Common myeloid progenitor, CD34-positive (primary cell): ENCODE measurements at regions not wholly inside any gene's neighbourhood (a gene's known extent, or its start where the extent isn't known, plus 50 kb on each side); places are given as distances from the start of the nearest gene placed in this dataset.
"Not testable (repeated sequence)": the region's sequence is repeated elsewhere in the genome, so short reads cannot be mapped to it uniquely, and the experiment has no call there.

ENCODE experiments used
- CTCF ChIA-PET: fragments of 350-600 bp; sonication (Branson Sonifier 250); formaldehyde crosslinking; loops from one replicate; lab custom pipeline; 2021; ENCODE audit warnings: antibody characterized with exemption; lab: Charles Lee
- POLR2A ChIA-PET: fragments of 350-600 bp; sonication (Branson Sonifier 250); formaldehyde crosslinking; loops from one replicate; lab custom pipeline; 2021; ENCODE audit warnings: antibody characterized with exemption; lab: Charles Lee
- DNase-seq, 3 donors: peaks; one replicate each; pipeline versions ENCODE4 v3.0.0 to v3.0.0-alpha.2; 2013
- H3K27ac ChIP-seq, 2 experiments: 1 replicate in 1 of 2; 2 replicates in 1 of 2; pipeline ENCODE4 v1.7.0; 2013; ENCODE audit warnings: inconsistent platforms in 2 of 2, low read length in 2 of 2, mild to moderate bottlenecking in 2 of 2, low read depth in 1 of 2, moderate library complexity in 1 of 2; ENCODE audit not compliant: severe bottlenecking in 2 of 2, insufficient read depth in 1 of 2, poor library complexity in 1 of 2
- H3K27me3 ChIP-seq, 5 experiments: replicated peaks in 2 of 5; 1 replicate in 3 of 5; 2 replicates in 2 of 5; pipeline versions ENCODE4 v1.6.1 to v1.7.0; 2013; ENCODE audit warnings: low read length in 4 of 5, mild to moderate bottlenecking in 2 of 5, moderate library complexity in 2 of 5, inconsistent platforms in 1 of 5; ENCODE audit not compliant: insufficient read depth in 5 of 5, control insufficient read depth in 4 of 5
- H3K36me3 ChIP-seq, 4 experiments: 1 replicate in 2 of 4; 2 replicates in 2 of 4; pipeline versions ENCODE4 v1.6.1 to v1.7.0; 2013; ENCODE audit warnings: low read length in 3 of 4, control low read depth in 1 of 4, mild to moderate bottlenecking in 1 of 4; ENCODE audit not compliant: control insufficient read depth in 4 of 4, insufficient read depth in 4 of 4
- H3K4me1 ChIP-seq, 4 experiments: 1 replicate in 3 of 4; 2 replicates in 1 of 4; pipeline versions ENCODE4 v1.6.1 to v1.7.1; 2013; ENCODE audit warnings: low read length in 3 of 4, mild to moderate bottlenecking in 3 of 4, control low read depth in 1 of 4, inconsistent platforms in 1 of 4, moderate library complexity in 1 of 4; ENCODE audit not compliant: control insufficient read depth in 4 of 4, insufficient read depth in 4 of 4; ENCODE audit errors: control extremely low read depth in 1 of 4
- H3K4me3 ChIP-seq, 7 experiments: 1 replicate in 4 of 7; 2 replicates in 3 of 7; pipeline versions ENCODE4 v1.5.1 to v1.7.0; 2013; ENCODE audit warnings: mild to moderate bottlenecking in 7 of 7, low read length in 6 of 7, moderate library complexity in 6 of 7, inconsistent platforms in 2 of 7, low read depth in 2 of 7, control low read depth in 1 of 7; ENCODE audit not compliant: insufficient read depth in 4 of 7, control insufficient read depth in 1 of 7; ENCODE audit errors: extremely low read depth in 1 of 7
- H3K9me3 ChIP-seq, 5 experiments: 1 replicate in 4 of 5; 2 replicates in 1 of 5; pipeline versions ENCODE4 v1.6.1 to v1.7.1; 2013; ENCODE audit warnings: low read length in 4 of 5, mild to moderate bottlenecking in 2 of 5, inconsistent platforms in 1 of 5, low read depth in 1 of 5, moderate library complexity in 1 of 5; ENCODE audit not compliant: control insufficient read depth in 4 of 5, insufficient read depth in 2 of 5; ENCODE audit errors: control extremely low read depth in 1 of 5
- WGBS: methylation state at CpG from one replicate; pipeline ENCODE4 v1.1.5; 2013; ENCODE audit not compliant: insufficient coverage; 5-methylcytosine and 5-hydroxymethylcytosine counted together

DNA sequence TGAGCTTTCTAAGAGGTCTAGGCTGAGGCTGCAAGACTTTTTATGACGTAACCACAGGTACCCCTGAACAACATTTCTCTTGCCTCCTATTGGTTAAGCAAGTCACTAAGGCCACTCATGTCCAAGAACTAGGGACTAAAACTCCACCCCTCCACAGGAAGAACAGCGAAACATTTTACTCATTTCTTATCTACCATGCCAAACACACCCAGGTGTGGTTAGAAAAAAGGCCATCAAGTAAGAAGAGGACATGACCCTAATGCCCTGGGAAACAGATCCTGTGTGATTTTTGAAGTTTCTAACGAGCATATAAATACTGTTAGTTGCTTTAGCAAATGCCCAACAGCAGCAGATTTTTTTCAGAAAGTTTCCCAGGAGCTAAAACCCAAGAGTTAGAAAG lies 282.4 kb upstream of the DYNLRB2 start:
- no peaks in the 10 kb centered on the region for H3K36me3 ChIP-seq
- DNase-seq = no peak
- CTCF ChIA-PET = no interaction called here
- H3K4me3 ChIP-seq = no peak overlapping the region
- POLR2A ChIA-PET = no interaction called here
- 100% methylated on average over 2 of the region's 3 CpGs for WGBS
- no peaks in the 10 kb centered on the region for H3K9me3 ChIP-seq
- no peaks in the 10 kb centered on the region for H3K27me3 ChIP-seq
- H3K4me1 ChIP-seq = no peaks in the 10 kb centered on the region
- no peak overlapping the region for H3K27ac ChIP-seq

- no peaks in the 10 kb centered on the region for H3K4me1 ChIP-seq
- ChIA-PET POLR2A (no interaction called here), CTCF (no interaction called here)
- H3K36me3 ChIP-seq = no peaks in the 10 kb centered on the region
- H3K27me3 ChIP-seq = peaks cover 0 to 1% (median 0%) of the 10 kb centered on the region in 5 experiments
- WGBS = 91% methylated on average over 4 of the region's 4 CpGs
- no peak for DNase-seq
- H3K9me3 ChIP-seq = no peaks in the 10 kb centered on the region
- no peak overlapping the region for H3K27ac ChIP-seq
- no peak overlapping the region for H3K4me3 ChIP-seq
Measured at GRCh38 chr16:80254970-80255369, 285.8 kb upstream of the DYNLRB2 start.

- no peaks in the 10 kb centered on the region for H3K4me1 ChIP-seq
- no peaks in the 10 kb centered on the region for H3K36me3 ChIP-seq
- no peak overlapping the region for H3K27ac ChIP-seq
- 96% methylated on average over 4 of the region's 5 CpGs for WGBS
- no peak for DNase-seq
- no peaks in the 10 kb centered on the region for H3K9me3 ChIP-seq
- ChIA-PET POLR2A (no interaction called here), CTCF (no interaction called here)
- no peak overlapping the region for H3K4me3 ChIP-seq
- H3K27me3 ChIP-seq = peaks cover 0 to 1% (median 0%) of the 10 kb centered on the region in 5 experiments
Measured at GRCh38 chr16:80253741-80254140, 287.1 kb upstream of the DYNLRB2 start.

DNA sequence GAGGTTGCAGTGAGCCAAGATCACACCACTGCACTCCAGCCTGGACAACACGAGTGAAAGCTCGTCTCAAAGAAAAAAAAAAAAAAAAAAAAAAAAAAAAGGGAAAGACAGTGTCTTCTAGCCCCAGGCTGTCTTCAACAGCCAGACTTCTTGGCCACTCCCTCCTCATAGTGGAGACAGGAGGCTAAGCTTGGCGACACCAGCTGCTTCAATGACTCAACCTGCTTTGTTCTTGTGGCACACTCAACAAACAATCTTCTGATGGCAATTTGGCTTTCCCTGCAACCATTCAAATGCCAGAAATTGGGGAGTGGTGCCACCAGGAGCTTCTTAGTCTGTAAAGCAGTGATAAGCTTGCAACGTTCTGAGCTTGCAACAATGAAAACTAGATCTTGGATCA lies 290.4 kb upstream of the DYNLRB2 start:
- H3K27ac ChIP-seq = no peak overlapping the region
- ChIA-PET POLR2A (no interaction called here), CTCF (no interaction called here)
- H3K36me3 ChIP-seq = no peaks in the 10 kb centered on the region
- no peak overlapping the region for H3K4me3 ChIP-seq
- WGBS = 93% methylated on average over 2 of the region's 4 CpGs
- H3K4me1 ChIP-seq = no peaks in the 10 kb centered on the region
- H3K27me3 ChIP-seq = peaks cover 0 to 1% (median 0%) of the 10 kb centered on the region in 5 experiments
- DNase-seq = no peak
- no peaks in the 10 kb centered on the region for H3K9me3 ChIP-seq

DNA sequence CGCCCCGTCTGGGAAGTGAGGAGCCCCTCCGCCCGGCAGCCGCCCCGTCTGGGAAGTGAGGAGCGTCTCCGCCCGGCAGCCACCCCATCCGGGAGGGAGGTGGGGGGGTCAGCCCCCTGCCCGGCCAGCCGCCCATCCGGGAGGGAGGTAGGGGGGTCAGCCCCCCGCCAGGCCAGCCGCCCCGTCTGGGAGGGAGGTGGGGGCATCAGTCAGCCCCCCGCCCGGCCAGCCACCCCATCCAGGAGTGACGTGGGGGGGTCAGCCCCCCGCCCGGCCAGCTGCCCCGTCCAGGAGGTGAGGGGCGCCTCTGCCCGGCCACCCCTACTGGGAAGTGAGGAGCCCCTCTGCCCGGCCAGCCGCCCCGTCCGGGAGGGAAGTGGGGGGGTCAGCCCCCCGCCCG lies 297.5 kb upstream of the DYNLRB2 start:
- CTCF ChIA-PET, H3K9me3 ChIP-seq, H3K4me3 ChIP-seq, H3K4me1 ChIP-seq, H3K36me3 ChIP-seq, DNase-seq, H3K27me3 ChIP-seq, POLR2A ChIA-PET, H3K27ac ChIP-seq: not testable (repeated sequence)
- no CpG with 5 or more reads among the region's 30 CpGs for WGBS

DNA sequence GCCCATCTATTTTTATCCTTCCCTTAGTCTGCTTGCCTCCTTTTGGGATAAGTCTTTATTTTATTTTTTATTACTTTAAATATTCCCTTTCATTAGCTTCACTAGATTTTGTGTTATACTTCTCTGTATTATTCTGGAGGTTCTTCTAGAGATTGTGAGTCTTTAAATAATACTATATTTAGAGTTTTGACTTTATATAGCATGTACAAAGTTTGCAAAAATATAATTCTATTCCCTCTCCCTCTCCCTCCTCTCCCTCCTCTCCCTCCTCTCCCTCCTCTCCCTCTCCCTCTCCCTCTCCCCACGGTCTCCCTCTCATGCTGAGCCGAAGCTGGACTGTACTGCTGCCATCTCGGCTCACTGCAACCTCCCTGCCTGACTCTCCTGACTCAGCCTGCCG lies 298.5 kb upstream of the DYNLRB2 start:
- CTCF ChIA-PET, H3K4me1 ChIP-seq, DNase-seq, H3K27me3 ChIP-seq, H3K4me3 ChIP-seq, H3K27ac ChIP-seq, H3K9me3 ChIP-seq, POLR2A ChIA-PET, H3K36me3 ChIP-seq: not testable (repeated sequence)
- WGBS = 100% methylated on average over 1 of the region's 4 CpGs

- WGBS = 71% methylated on average over 4 of the region's 8 CpGs
- Histone ChIP-seq H3K27me3 (no peaks in the 10 kb centered on the region), H3K4me1 (no peaks in the 10 kb centered on the region), H3K4me3 (no peak overlapping the region), H3K36me3 (no peaks in the 10 kb centered on the region), H3K27ac (no peak overlapping the region), H3K9me3 (no peaks in the 10 kb centered on the region)
- ChIA-PET POLR2A (interaction anchor here (0.5 kb wide), 1 partner anchor 23 kb away, joined by 5 read pairs; no protein-coding TSS in a partner anchor), CTCF (no interaction called here)
- DNase-seq = no peak
Measured at GRCh38 chr16:80233097-80233835, 307.5 kb upstream of the DYNLRB2 start.
